COLO668 (cell line): ENCODE measurements at regions not wholly inside any gene's neighbourhood (a gene's known extent, or its start where the extent isn't known, plus 50 kb on each side); places are given as distances from the start of the nearest gene placed in this dataset.

Source experiments
- DNase-seq: peaks from one replicate; lab custom pipeline; 2025; ENCODE audit not compliant: unreplicated experiment; lab: John Stamatoyannopoulos, UW

- DNase-seq, result no peak
These were observed 267.6 kb upstream of the MDFIC2 start for GRCh38 chr3:70580021-70580420.

- DNase-seq, result no peak
These were observed 259.3 kb upstream of the MDFIC2 start for GRCh38 chr3:70571696-70572095.

- no peak for DNase-seq
These were observed 258.1 kb upstream of the MDFIC2 start for GRCh38 chr3:70570584-70570983.

GRCh38 chr3:70568626-70569025 lies 256.2 kb upstream of the MDFIC2 start:
- no peak for DNase-seq

- DNase-seq, result no peak
These were observed 253.4 kb upstream of the MDFIC2 start for GRCh38 chr3:70565861-70566260.

- DNase-seq, result no peak
These were observed 252.1 kb upstream of the MDFIC2 start for GRCh38 chr3:70564552-70564951.

- no peak for DNase-seq
These were observed 249.4 kb upstream of the MDFIC2 start for GRCh38 chr3:70561796-70562195.

GRCh38 chr3:70558956-70559355 lies 246.5 kb upstream of the MDFIC2 start:
- DNase-seq, result no peak

- no peak for DNase-seq
These were observed 245.5 kb upstream of the MDFIC2 start for GRCh38 chr3:70557976-70558375.

- DNase-seq, result no peak
These were observed 243.6 kb upstream of the MDFIC2 start for GRCh38 chr3:70556056-70556455.

- DNase-seq, result no peak
These were observed 241.7 kb upstream of the MDFIC2 start for GRCh38 chr3:70554170-70554569.

GRCh38 chr3:70550723-70551319 lies 238.4 kb upstream of the MDFIC2 start:
- peak; percentile 61 for DNase-seq

- no peak for DNase-seq
These were observed 234.2 kb upstream of the MDFIC2 start for GRCh38 chr3:70546679-70547078.

GRCh38 chr3:70543493-70543892 lies 231.1 kb upstream of the MDFIC2 start:
- no peak for DNase-seq

- no peak for DNase-seq
These were observed 227.5 kb upstream of the MDFIC2 start for GRCh38 chr3:70539908-70540307.

GRCh38 chr3:70532806-70533205 lies 220.4 kb upstream of the MDFIC2 start:
- DNase-seq, result no peak

- no peak for DNase-seq
These were observed 219.5 kb upstream of the MDFIC2 start for GRCh38 chr3:70531838-70532489.

- DNase-seq, result no peak
These were observed 218.7 kb upstream of the MDFIC2 start for GRCh38 chr3:70531063-70531657.

- no peak for DNase-seq
These were observed 218.2 kb upstream of the MDFIC2 start for GRCh38 chr3:70530626-70531025.

GRCh38 chr3:70527026-70527425 lies 214.6 kb upstream of the MDFIC2 start:
- DNase-seq, result no peak

GRCh38 chr3:70519913-70520659 lies 207.6 kb upstream of the MDFIC2 start:
- no peak for DNase-seq

GRCh38 chr3:70519026-70519425 lies 206.6 kb upstream of the MDFIC2 start:
- no peak for DNase-seq
